Activated T-helper 9 cell treated with anti-CD3 and anti-CD28 coated beads, Interleukin-2, amount 50 U/mL, for 16 hours (primary cell): ENCODE measurements at regions not wholly inside any gene's neighbourhood (a gene's known extent, or its start where the extent isn't known, plus 50 kb on each side); places are given as distances from the start of the nearest gene placed in this dataset.

Experiments used
- DNase-seq: peaks from one replicate; pipeline ENCODE4 v3.0.0-alpha.2; 2020; ENCODE audit warnings: low read depth

GRCh38 chr1:198904321-198904720 lies 265.5 kb downstream of the PTPRC start:
- no peak for DNase-seq

- DNase-seq, result no peak
Measured at GRCh38 chr1:198906739-198907422, 268.0 kb downstream of the PTPRC start.

GRCh38 chr1:198907423-198907746 lies 268.5 kb downstream of the PTPRC start:
- no peak for DNase-seq

- no peak for DNase-seq
Measured at GRCh38 chr1:198908995-198909394, 270.2 kb downstream of the PTPRC start.

GRCh38 chr1:198909973-198910372 lies 271.1 kb downstream of the PTPRC start:
- no peak for DNase-seq

GRCh38 chr1:198910816-198911215 lies 272.0 kb downstream of the PTPRC start:
- no peak for DNase-seq

GRCh38 chr1:198912046-198912445 lies 273.2 kb downstream of the PTPRC start:
- DNase-seq, result no peak

- no peak for DNase-seq
Measured at GRCh38 chr1:198913667-198914066, 274.8 kb downstream of the PTPRC start.

GRCh38 chr1:198915327-198916231 lies 276.7 kb downstream of the PTPRC start:
- no peak for DNase-seq

- DNase-seq, result no peak
Measured at GRCh38 chr1:198917226-198917625, 278.4 kb downstream of the PTPRC start.

GRCh38 chr1:198918920-198919319 lies 280.1 kb downstream of the PTPRC start:
- DNase-seq, result no peak

- DNase-seq, result no peak
Measured at GRCh38 chr1:198919667-198920398, 281.0 kb downstream of the PTPRC start.

- DNase-seq, result no peak
Measured at GRCh38 chr1:198922638-198923430, 284.0 kb downstream of the PTPRC start.

GRCh38 chr1:198923993-198924392 lies 285.2 kb downstream of the PTPRC start:
- DNase-seq, result no peak

- DNase-seq, result no peak
Measured at GRCh38 chr1:198925567-198925966, 286.7 kb downstream of the PTPRC start.

GRCh38 chr1:198927129-198927528 lies 288.3 kb downstream of the PTPRC start:
- no peak for DNase-seq

GRCh38 chr1:198929111-198929604 lies 290.3 kb downstream of the PTPRC start:
- DNase-seq, result no peak

GRCh38 chr1:198929961-198930599 lies 291.2 kb downstream of the PTPRC start:
- no peak for DNase-seq

GRCh38 chr1:198932351-198932991 lies 293.6 kb downstream of the PTPRC start:
- no peak for DNase-seq

GRCh38 chr1:198933515-198934222 lies 294.8 kb downstream of the PTPRC start:
- DNase-seq, result no peak
